Thoracic aorta (tissue), 2 donors: ENCODE measurements at regions not wholly inside any gene's neighbourhood (a gene's known extent, or its start where the extent isn't known, plus 50 kb on each side); places are given as distances from the start of the nearest gene placed in this dataset.
"Not testable (repeated sequence)": the region's sequence is repeated elsewhere in the genome, so short reads cannot be mapped to it uniquely, and the experiment has no call there.

Experiments used
- ATAC-seq: fragments of 150-250 bp; one replicate; pipeline ENCODE4 v1.8.0; 2017; ENCODE audit warnings: low read depth; ENCODE audit not compliant: insufficient number of reproducible peaks, low FRiP score
- DNase-seq: peaks from one replicate; pipeline ENCODE4 v3.0.0-alpha.2; 2020; ENCODE audit warnings: low spot score
- H3K27ac ChIP-seq, 2 donors: fragments of 200-600 bp; sonication (generic); 1 replicate in 1 of 2; 2 replicates in 1 of 2; pipeline ENCODE4 v1.5.1; 2016; ENCODE audit warnings: mild to moderate bottlenecking in 2 of 2, moderate library complexity in 2 of 2
- H3K27me3 ChIP-seq: fragments of 200-600 bp; sonication (generic); replicated peaks from 2 replicates; pipeline ENCODE4 v1.6.0; 2016; ENCODE audit warnings: mild to moderate bottlenecking; ENCODE audit not compliant: insufficient read depth
- H3K36me3 ChIP-seq: fragments of 200-600 bp; sonication (generic); one replicate; pipeline ENCODE4 v1.5.1; 2016
- H3K4me1 ChIP-seq, 2 donors: fragments of 200-600 bp; sonication (generic); 1 replicate in 1 of 2; 2 replicates in 1 of 2; pipeline versions ENCODE4 v1.5.1 to v1.6.0; 2016; ENCODE audit warnings: low read depth in 2 of 2, mild to moderate bottlenecking in 1 of 2; ENCODE audit not compliant: control insufficient read depth in 1 of 2
- H3K4me3 ChIP-seq: fragments of 200-600 bp; sonication (generic); 2 replicates; pipeline ENCODE4 v1.5.1; 2016; ENCODE audit warnings: mild to moderate bottlenecking
- H3K9me3 ChIP-seq: fragments of 200-600 bp; sonication (generic); 2 replicates; pipeline ENCODE4 v1.5.1; 2016
- CTCF ChIP-seq: fragments of 200-600 bp; sonication (generic); IDR thresholded peaks from one replicate; pipeline ENCODE4 v1.5.1; 2019; ENCODE audit warnings: antibody characterized with exemption

DNA sequence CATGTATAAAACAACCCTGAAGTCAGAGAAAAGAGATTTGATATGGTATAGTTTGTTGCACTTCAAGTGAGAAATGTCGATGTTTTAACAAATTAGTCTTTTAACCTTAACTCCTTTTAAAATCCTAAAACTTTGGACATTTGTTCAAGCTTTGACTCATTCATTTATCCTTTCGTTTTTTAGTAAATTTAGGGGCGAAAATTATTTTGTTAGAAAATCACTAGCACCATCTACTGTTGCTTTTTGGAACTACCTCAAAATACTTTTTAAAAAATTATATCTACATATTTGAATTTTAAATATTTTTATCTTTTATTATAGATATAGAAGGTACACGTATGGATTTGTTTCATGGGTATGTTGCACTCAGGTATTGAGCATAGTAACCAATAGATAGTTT is 165.1 kb upstream of the POF1B start:
- H3K4me1 ChIP-seq = no peaks in the 10 kb centered on the region
- no peak overlapping the region for H3K27ac ChIP-seq
- H3K27me3 ChIP-seq = no peaks in the 10 kb centered on the region
- DNase-seq (no peak), ATAC-seq (no peak)
- H3K36me3 ChIP-seq = no peaks in the 10 kb centered on the region
- no peaks in the 10 kb centered on the region for H3K9me3 ChIP-seq
- H3K4me3 ChIP-seq = peak overlapping the region; percentile 56
- TF ChIP-seq CTCF = peak; percentile 22

DNA sequence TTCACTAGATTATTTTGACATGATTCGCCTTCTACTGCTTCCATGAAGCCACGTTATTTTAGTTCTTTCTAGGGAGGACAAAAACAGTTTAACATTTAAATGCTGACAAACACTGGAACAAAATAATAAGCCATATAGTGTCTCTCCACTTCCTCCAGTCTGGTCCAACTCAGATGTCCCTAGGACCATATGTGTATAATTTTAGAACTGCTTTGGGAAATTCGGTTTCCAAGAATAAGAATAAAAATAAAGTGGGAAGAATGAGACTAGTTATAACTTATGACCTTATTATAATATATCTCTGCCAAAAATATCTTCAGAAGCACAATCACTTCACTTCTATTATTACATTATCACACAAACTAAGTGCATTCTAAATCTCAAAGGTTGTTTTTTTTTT is 164.4 kb upstream of the POF1B start:
- no peaks in the 10 kb centered on the region for H3K27me3 ChIP-seq
- no peak for TF ChIP-seq CTCF
- ATAC-seq = no peak
- no peaks in the 10 kb centered on the region for H3K9me3 ChIP-seq
- no peaks in the 10 kb centered on the region for H3K4me1 ChIP-seq
- no peak overlapping the region for H3K4me3 ChIP-seq
- H3K36me3 ChIP-seq = no peaks in the 10 kb centered on the region
- H3K27ac ChIP-seq = no peak overlapping the region
- no peak for DNase-seq

DNA sequence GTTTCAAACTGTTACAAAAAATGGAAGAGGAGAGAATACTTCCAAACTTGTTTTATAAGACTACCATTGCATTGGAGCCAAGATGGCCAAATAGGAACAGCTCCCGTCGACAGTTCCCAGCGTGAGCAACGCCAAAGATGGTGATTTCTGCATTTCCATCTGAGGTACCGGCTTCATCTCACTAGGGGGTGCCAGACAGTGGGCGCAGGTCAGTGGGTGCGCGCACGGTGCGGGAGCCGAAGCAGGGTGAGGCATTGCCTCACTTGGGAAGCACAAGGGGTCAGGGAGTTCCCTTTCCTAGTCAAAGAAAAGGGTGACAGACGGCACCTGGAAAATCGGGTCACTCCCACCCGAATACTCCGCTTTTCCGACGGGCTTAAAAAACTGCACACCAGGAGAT is 149.7 kb upstream of the POF1B start:
- H3K27ac ChIP-seq, ATAC-seq, H3K9me3 ChIP-seq, DNase-seq, H3K27me3 ChIP-seq, H3K36me3 ChIP-seq, H3K4me1 ChIP-seq, H3K4me3 ChIP-seq: not testable (repeated sequence)

DNA sequence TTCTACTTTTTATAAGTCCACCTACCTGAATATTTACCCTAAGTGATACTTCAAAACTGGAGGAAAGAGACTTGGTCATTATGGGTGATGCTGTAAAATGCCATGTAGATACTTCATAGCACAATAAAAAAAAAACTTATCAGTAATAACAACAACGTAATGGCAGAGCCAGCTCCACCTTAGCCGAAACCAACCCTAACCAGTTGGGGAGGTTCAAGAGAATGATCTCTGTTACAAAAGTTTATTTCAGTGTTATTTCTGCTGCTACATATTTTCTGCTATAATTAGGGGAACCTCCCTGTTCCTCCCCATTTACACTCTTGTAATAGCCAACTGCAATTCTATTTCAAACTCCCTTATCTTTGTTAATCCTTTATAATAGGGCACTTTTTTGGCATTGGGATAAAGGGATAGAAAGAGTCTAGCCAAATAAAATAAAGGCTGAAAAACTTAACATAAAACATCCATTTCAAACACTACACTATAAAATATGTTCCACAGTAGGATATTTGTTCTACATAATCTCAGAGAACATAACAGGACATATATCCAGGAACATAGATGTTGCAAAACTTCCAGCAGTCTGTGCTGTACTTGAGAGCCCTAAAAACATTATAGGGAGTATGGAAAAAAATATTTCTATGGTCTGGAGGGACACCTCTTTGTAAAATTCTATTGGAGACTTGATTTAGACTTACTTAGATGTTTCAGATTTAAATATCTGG is 138.7 kb upstream of the POF1B start:
- Histone ChIP-seq H3K36me3 (no peaks in the 10 kb centered on the region), H3K27me3 (no peaks in the 10 kb centered on the region), H3K9me3 (no peaks in the 10 kb centered on the region), H3K27ac (no peak overlapping the region), H3K4me3 (no peak overlapping the region), H3K4me1 (no peaks in the 10 kb centered on the region)
- no peak for TF ChIP-seq CTCF
- DNase-seq (no peak), ATAC-seq (no peak)

GRCh38 chrX:85516131-85516530 is 136.7 kb upstream of the POF1B start:
- H3K36me3 ChIP-seq = no peaks in the 10 kb centered on the region
- no peaks in the 10 kb centered on the region for H3K4me1 ChIP-seq
- no peak overlapping the region for H3K4me3 ChIP-seq
- no peaks in the 10 kb centered on the region for H3K27me3 ChIP-seq
- TF ChIP-seq CTCF = no peak
- ATAC-seq (no peak), DNase-seq (no peak)
- no peak overlapping the region for H3K27ac ChIP-seq
- no peaks in the 10 kb centered on the region for H3K9me3 ChIP-seq

GRCh38 chrX:85506871-85507270 is 127.4 kb upstream of the POF1B start:
- Histone ChIP-seq H3K4me1 (no peaks in the 10 kb centered on the region), H3K27ac (no peak overlapping the region), H3K27me3 (no peaks in the 10 kb centered on the region), H3K9me3 (no peaks in the 10 kb centered on the region), H3K4me3 (no peak overlapping the region), H3K36me3 (no peaks in the 10 kb centered on the region)
- TF ChIP-seq CTCF = no peak
- ATAC-seq (no peak), DNase-seq (no peak)
